CD14-positive monocyte (primary cell): ENCODE measurements at regions not wholly inside any gene's neighbourhood (a gene's known extent, or its start where the extent isn't known, plus 50 kb on each side); places are given as distances from the start of the nearest gene placed in this dataset.

Experiments
- DNase-seq, 3 donors: peaks; one replicate each; pipeline ENCODE4 v3.0.0-alpha.2; 2011 to 2022
- H2AFZ ChIP-seq: 2 replicates; pipeline ENCODE4 v1.6.0; 2012; ENCODE audit warnings: mild to moderate bottlenecking, low read depth, low read length, inconsistent platforms; ENCODE audit not compliant: insufficient read depth, poor library complexity, severe bottlenecking
- H3K27ac ChIP-seq, 2 donors: 1 replicate in 1 of 2; 2 replicates in 1 of 2; pipeline ENCODE4 v1.5.1; 2012 to 2013; ENCODE audit warnings: low read length in 2 of 2, control low read depth in 1 of 2, inconsistent platforms in 1 of 2, low read depth in 1 of 2, mild to moderate bottlenecking in 1 of 2
- H3K27me3 ChIP-seq, 2 donors: one replicate each; pipeline versions ENCODE4 v1.6.0 to v1.6.1; 2011 to 2013; ENCODE audit warnings: low read length in 2 of 2; ENCODE audit not compliant: control insufficient read depth in 2 of 2, insufficient read depth in 2 of 2
- H3K36me3 ChIP-seq, 2 donors: replicated peaks in 1 of 2; 1 replicate in 1 of 2; 2 replicates in 1 of 2; pipeline versions ENCODE4 v1.5.1 to v1.6.1; 2012 to 2013; ENCODE audit warnings: low read length in 2 of 2, control low read depth in 1 of 2, inconsistent platforms in 1 of 2, mild to moderate bottlenecking in 1 of 2; ENCODE audit not compliant: insufficient read depth in 2 of 2, control insufficient read depth in 1 of 2
- H3K4me1 ChIP-seq, 2 donors: 1 replicate in 1 of 2; 2 replicates in 1 of 2; pipeline versions ENCODE4 v1.5.1 to v1.6.1; 2012 to 2013; ENCODE audit warnings: low read length in 2 of 2, control low read depth in 1 of 2, inconsistent platforms in 1 of 2, mild to moderate bottlenecking in 1 of 2, moderate library complexity in 1 of 2; ENCODE audit not compliant: insufficient read depth in 2 of 2, control insufficient read depth in 1 of 2
- H3K4me2 ChIP-seq: replicated peaks from 2 replicates; pipeline ENCODE3; 2012; ENCODE audit warnings: low read length, moderate library complexity, mild to moderate bottlenecking; ENCODE audit not compliant: poor library complexity, severe bottlenecking; ENCODE audit errors: extremely low read depth
- H3K4me3 ChIP-seq, 3 experiments: fragments of 200-600 bp in 1 of 3; sonication (generic) in 1 of 3; replicated peaks in 1 of 3; 1 replicate in 2 of 3; 2 replicates in 1 of 3; pipeline ENCODE4 v1.5.1; 2011 to 2013; ENCODE audit warnings: low read length in 3 of 3, mild to moderate bottlenecking in 3 of 3, control low read depth in 2 of 3, low read depth in 2 of 3, inconsistent platforms in 1 of 3, moderate library complexity in 1 of 3
- H3K79me2 ChIP-seq: 2 replicates; pipeline ENCODE4 v1.6.0; 2012; ENCODE audit warnings: mild to moderate bottlenecking, control low read depth, inconsistent platforms, low read length, moderate library complexity; ENCODE audit not compliant: insufficient read depth
- H3K9ac ChIP-seq: 2 replicates; pipeline ENCODE4 v1.6.0; 2017; ENCODE audit warnings: low read length, mild to moderate bottlenecking; ENCODE audit not compliant: insufficient read depth, poor library complexity, severe bottlenecking
- H3K9me3 ChIP-seq, 2 donors: replicated peaks in 1 of 2; 1 replicate in 1 of 2; 2 replicates in 1 of 2; pipeline versions ENCODE4 v1.5.1 to v1.6.1; 2012 to 2013; ENCODE audit warnings: low read length in 2 of 2, control low read depth in 1 of 2; ENCODE audit not compliant: control insufficient read depth in 1 of 2, insufficient read depth in 1 of 2
- H4K20me1 ChIP-seq: 2 replicates; pipeline ENCODE4 v1.6.0; 2012; ENCODE audit warnings: mild to moderate bottlenecking, low read length, control low read depth, moderate library complexity; ENCODE audit not compliant: insufficient read depth
- H3K27ac Mint-ChIP-seq, 7 donors: one replicate each; pipeline ENCODE4 v1.8.0; 2020; ENCODE audit warnings: mild to moderate bottlenecking in 7 of 7, mixed read lengths in 7 of 7, moderate library complexity in 6 of 7, inconsistent platforms in 2 of 7
- H3K27me3 Mint-ChIP-seq, 3 donors: one replicate each; pipeline ENCODE4 v1.8.0; 2021 to 2022; ENCODE audit warnings: low read depth in 3 of 3, mild to moderate bottlenecking in 3 of 3, mixed read lengths in 3 of 3, moderate library complexity in 3 of 3, inconsistent platforms in 1 of 3
- H3K36me3 Mint-ChIP-seq, 2 donors: one replicate each; pipeline ENCODE4 v1.8.0; 2020; ENCODE audit warnings: mixed read lengths in 2 of 2, inconsistent platforms in 1 of 2, mild to moderate bottlenecking in 1 of 2
- H3K4me1 Mint-ChIP-seq: one replicate; pipeline ENCODE4 v1.8.0; 2020; ENCODE audit warnings: mild to moderate bottlenecking, mixed read lengths
- H3K4me3 Mint-ChIP-seq, 2 donors: one replicate each; pipeline ENCODE4 v1.8.0; 2020; ENCODE audit warnings: mild to moderate bottlenecking in 2 of 2, mixed read lengths in 2 of 2, moderate library complexity in 1 of 2
- H3K9me3 Mint-ChIP-seq, 7 donors: one replicate each; pipeline ENCODE4 v1.8.0; 2020 to 2022; ENCODE audit warnings: mixed read lengths in 7 of 7, mild to moderate bottlenecking in 6 of 7, moderate library complexity in 6 of 7, inconsistent platforms in 2 of 7
- WGBS: methylation state at CpG from one replicate; pipeline ENCODE4 v1.1.5; 2013; ENCODE audit warnings: missing lambda C conversion rate; ENCODE audit not compliant: insufficient coverage; 5-methylcytosine and 5-hydroxymethylcytosine counted together
- intact Hi-C, 2 donors: fragments of 100-400 bp; cut with micrococcal nuclease; formaldehyde crosslinking; loops; one replicate each; pipeline versions ENCODE4 v1.15.0 to v1.15.1; 2023
- TF ChIP-seq, protein P1 (sequence below): fragments of 200-600 bp; IDR thresholded peaks from one replicate; pipeline ENCODE4 v1.8.0; 2022; ENCODE audit warnings: antibody characterized with exemption, mild to moderate bottlenecking

DNA sequence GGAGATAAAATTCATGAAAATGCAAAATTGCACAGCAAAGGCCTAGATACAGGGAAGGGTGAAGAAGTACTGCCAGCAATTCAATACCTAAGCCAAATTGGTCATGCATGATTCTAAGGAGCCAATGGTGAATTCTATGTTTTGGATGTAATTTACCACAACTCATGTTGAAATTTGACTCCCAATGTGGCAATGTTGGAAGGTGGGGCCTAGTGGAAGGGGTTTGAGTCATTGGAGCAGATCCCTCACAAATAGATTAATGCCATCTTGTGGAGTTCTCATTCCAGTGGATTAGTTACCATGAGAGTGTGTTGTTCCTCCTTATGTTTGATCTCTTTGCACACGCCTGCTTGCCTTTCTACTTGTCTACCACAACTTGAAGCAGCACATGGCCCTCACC is 194.0 kb upstream of the ALG10 start:
- Histone ChIP-seq H3K27me3 (no peaks in the 10 kb centered on the region), H3K9me3 (peaks cover 0 to 9% of the 10 kb centered on the region in 2 donors), H3K9ac (no peak overlapping the region), H3K4me3 (no peak overlapping the region), H3K4me2 (no peak overlapping the region), H3K36me3 (no peaks in the 10 kb centered on the region), H3K27ac (no peak overlapping the region), H3K4me1 (no peaks in the 10 kb centered on the region), H3K79me2 (no peaks in the 10 kb centered on the region), H2AFZ (no peak overlapping the region), H4K20me1 (no peaks in the 10 kb centered on the region)
- H3K4me1 Mint-ChIP-seq = no peaks in the 10 kb centered on the region
- TF ChIP-seq, protein P1, sequence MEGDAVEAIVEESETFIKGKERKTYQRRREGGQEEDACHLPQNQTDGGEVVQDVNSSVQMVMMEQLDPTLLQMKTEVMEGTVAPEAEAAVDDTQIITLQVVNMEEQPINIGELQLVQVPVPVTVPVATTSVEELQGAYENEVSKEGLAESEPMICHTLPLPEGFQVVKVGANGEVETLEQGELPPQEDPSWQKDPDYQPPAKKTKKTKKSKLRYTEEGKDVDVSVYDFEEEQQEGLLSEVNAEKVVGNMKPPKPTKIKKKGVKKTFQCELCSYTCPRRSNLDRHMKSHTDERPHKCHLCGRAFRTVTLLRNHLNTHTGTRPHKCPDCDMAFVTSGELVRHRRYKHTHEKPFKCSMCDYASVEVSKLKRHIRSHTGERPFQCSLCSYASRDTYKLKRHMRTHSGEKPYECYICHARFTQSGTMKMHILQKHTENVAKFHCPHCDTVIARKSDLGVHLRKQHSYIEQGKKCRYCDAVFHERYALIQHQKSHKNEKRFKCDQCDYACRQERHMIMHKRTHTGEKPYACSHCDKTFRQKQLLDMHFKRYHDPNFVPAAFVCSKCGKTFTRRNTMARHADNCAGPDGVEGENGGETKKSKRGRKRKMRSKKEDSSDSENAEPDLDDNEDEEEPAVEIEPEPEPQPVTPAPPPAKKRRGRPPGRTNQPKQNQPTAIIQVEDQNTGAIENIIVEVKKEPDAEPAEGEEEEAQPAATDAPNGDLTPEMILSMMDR = no peak
- H3K27me3 Mint-ChIP-seq = no peaks in the 10 kb centered on the region
- intact Hi-C loops = no loop called here
- no peaks in the 10 kb centered on the region for H3K36me3 Mint-ChIP-seq
- no peak overlapping the region for H3K27ac Mint-ChIP-seq
- peaks cover 0 to 5% (median 3%) of the 10 kb centered on the region in 7 donors for H3K9me3 Mint-ChIP-seq
- no peak for DNase-seq
- no CpG with 5 or more reads among the region's 1 CpG for WGBS
- no peak overlapping the region for H3K4me3 Mint-ChIP-seq

DNA sequence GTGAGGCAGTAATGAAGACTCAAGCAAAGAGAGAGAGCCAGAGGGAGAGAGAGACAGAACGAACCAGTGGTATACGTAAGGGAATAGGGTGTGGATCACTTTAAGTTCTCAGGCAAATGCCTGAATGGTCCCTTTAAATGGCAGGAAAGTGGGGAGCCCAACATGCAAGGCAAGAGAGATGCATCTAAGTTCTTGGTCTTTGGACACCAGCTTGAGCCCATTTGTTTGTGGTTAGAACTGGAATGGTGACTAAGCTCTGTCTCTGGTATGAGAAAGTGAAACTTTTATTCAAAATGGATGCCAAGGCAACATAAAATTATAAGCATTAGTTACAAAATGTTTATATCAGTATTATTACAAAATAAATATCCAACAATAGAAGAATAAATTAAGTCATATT is 192.2 kb upstream of the ALG10 start:
- WGBS = 94% methylated on average over 2 of the region's 2 CpGs
- H3K79me2 ChIP-seq = no peaks in the 10 kb centered on the region
- Mint-ChIP-seq H3K4me3 (no peak overlapping the region), H3K27me3 (no peaks in the 10 kb centered on the region), H3K36me3 (no peaks in the 10 kb centered on the region), H3K27ac (no peak overlapping the region), H3K4me1 (no peaks in the 10 kb centered on the region), H3K9me3 (peaks cover 0 to 5% (median 2%) of the 10 kb centered on the region in 7 donors)
- DNase-seq = no peak
- H3K4me3 ChIP-seq = no peak overlapping the region
- H3K27ac ChIP-seq = no peak overlapping the region
- H4K20me1 ChIP-seq = no peaks in the 10 kb centered on the region
- H3K36me3 ChIP-seq = no peaks in the 10 kb centered on the region
- H3K27me3 ChIP-seq = no peaks in the 10 kb centered on the region
- intact Hi-C loops = no loop called here
- peaks cover 0 to 9% of the 10 kb centered on the region in 2 donors for H3K9me3 ChIP-seq
- no peak overlapping the region for H3K9ac ChIP-seq
- TF ChIP-seq, protein P1 = no peak
- no peaks in the 10 kb centered on the region for H3K4me1 ChIP-seq
- no peak overlapping the region for H3K4me2 ChIP-seq
- H2AFZ ChIP-seq = no peak overlapping the region
